MCF 10A (cell line): ENCODE measurements at regions not wholly inside any gene's neighbourhood (a gene's known extent, or its start where the extent isn't known, plus 50 kb on each side); places are given as distances from the start of the nearest gene placed in this dataset.

Experiments used
- BruUV-seq: library from RNA; stranded (reverse); fragments of 400-500 nt; replicated peaks from 2 replicates; lab custom pipeline; 2021; lab: Mats Ljungman, UMichigan
- CTCF ChIA-PET: fragments of 300-600 bp; sonication (Branson Sonifier 250); formaldehyde crosslinking; extraction: SDS; loops from one replicate; lab custom pipeline; 2021; ENCODE audit warnings: antibody characterized with exemption, inconsistent platforms; lab: Yijun Ruan, JAX
- POLR2A ChIA-PET: fragments of 300-600, 350-650 bp; sonication (Branson Sonifier 250); formaldehyde crosslinking; extraction: SDS; loops from one replicate; lab custom pipeline; 2020; ENCODE audit warnings: antibody characterized with exemption, inconsistent platforms; lab: Yijun Ruan, JAX
- DNase-seq: peaks from one replicate; pipeline ENCODE4 v3.0.0-alpha.2; 2018; ENCODE audit not compliant: unreplicated experiment
- H3K27ac Mint-ChIP-seq: one replicate; pipeline ENCODE4 v1.8.0; 2022; ENCODE audit warnings: mild to moderate bottlenecking, low read depth, mixed read lengths; ENCODE audit not compliant: unreplicated experiment
- H3K27me3 Mint-ChIP-seq: one replicate; pipeline ENCODE4 v1.8.0; 2022; ENCODE audit warnings: mixed read lengths; ENCODE audit not compliant: insufficient read depth, unreplicated experiment
- H3K36me3 Mint-ChIP-seq: one replicate; pipeline ENCODE4 v1.8.0; 2022; ENCODE audit warnings: mild to moderate bottlenecking, moderate library complexity, mixed read lengths; ENCODE audit not compliant: insufficient read depth, unreplicated experiment
- H3K4me1 Mint-ChIP-seq: one replicate; pipeline ENCODE4 v1.8.0; 2022; ENCODE audit warnings: mixed read lengths; ENCODE audit not compliant: insufficient read depth, unreplicated experiment
- H3K4me3 Mint-ChIP-seq: one replicate; pipeline ENCODE4 v1.8.0; 2022; ENCODE audit warnings: mild to moderate bottlenecking, moderate library complexity, mixed read lengths; ENCODE audit not compliant: unreplicated experiment
- H3K9me3 Mint-ChIP-seq: one replicate; pipeline ENCODE4 v1.8.0; 2022; ENCODE audit warnings: mixed read lengths; ENCODE audit not compliant: unreplicated experiment
- CTCF ChIP-seq: fragments of 200-600 bp; IDR thresholded peaks from one replicate; pipeline ENCODE4 v1.8.0; 2022; ENCODE audit warnings: antibody characterized with exemption, mild to moderate bottlenecking; ENCODE audit not compliant: unreplicated experiment
- intact Hi-C: fragments of 100-400 bp; cut with micrococcal nuclease; formaldehyde crosslinking; loops from 2 replicates; pipeline ENCODE4 v1.14.1; 2022

- intact Hi-C loops = no loop called here
- Mint-ChIP-seq H3K4me3 (no peak overlapping the region), H3K36me3 (no peaks in the 10 kb centered on the region), H3K9me3 (no peaks in the 10 kb centered on the region), H3K27me3 (peaks cover 10% of the 10 kb centered on the region), H3K4me1 (no peaks in the 10 kb centered on the region), H3K27ac (no peak overlapping the region)
- no peak for TF ChIP-seq CTCF
- DNase-seq = no peak
- ChIA-PET CTCF (interaction anchor here (0.5 kb wide), 1 partner anchor 10 kb away, joined by 3 read pairs; no protein-coding TSS in a partner anchor), POLR2A (no interaction called here)
- BruUV-seq = no TSS peak
Observed at GRCh38 chr13:60893801-60894200, 496.8 kb downstream of the TDRD3 start.

DNA sequence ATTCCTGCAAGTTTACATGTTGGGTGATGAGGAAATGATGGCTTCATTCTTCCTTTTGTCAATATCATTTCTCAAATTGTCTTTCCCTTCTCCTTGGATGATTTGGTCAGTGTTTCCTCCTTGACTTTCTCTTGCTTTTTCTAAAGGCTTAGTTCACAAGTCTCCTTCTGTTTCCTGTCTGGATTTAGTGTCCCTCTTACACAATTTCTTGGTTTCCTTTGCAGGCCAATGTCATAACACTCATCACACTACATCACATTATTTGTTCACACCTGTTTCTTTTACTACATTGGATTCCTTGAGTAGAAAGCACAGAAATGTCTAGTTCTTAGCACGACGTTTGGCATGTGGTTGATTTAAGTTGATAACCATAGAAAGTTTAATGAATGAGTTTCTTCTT is 490.7 kb downstream of the TDRD3 start:
- intact Hi-C loops = no loop called here
- ChIA-PET CTCF (no interaction called here), POLR2A (no interaction called here)
- peak; percentile 20 for DNase-seq
- Mint-ChIP-seq H3K9me3 (no peaks in the 10 kb centered on the region), H3K27ac (no peak overlapping the region), H3K27me3 (no peaks in the 10 kb centered on the region), H3K4me3 (no peak overlapping the region), H3K4me1 (no peaks in the 10 kb centered on the region), H3K36me3 (no peaks in the 10 kb centered on the region)
- no peak for TF ChIP-seq CTCF
- no TSS peak for BruUV-seq

- BruUV-seq = no TSS peak
- TF ChIP-seq CTCF = no peak
- Mint-ChIP-seq H3K9me3 (no peaks in the 10 kb centered on the region), H3K27me3 (no peaks in the 10 kb centered on the region), H3K4me3 (no peak overlapping the region), H3K4me1 (no peaks in the 10 kb centered on the region), H3K36me3 (no peaks in the 10 kb centered on the region), H3K27ac (no peak overlapping the region)
- CTCF ChIA-PET = no interaction called here
- intact Hi-C loops = no loop called here
- POLR2A ChIA-PET = no interaction called here
- no peak for DNase-seq
Observed at GRCh38 chr13:60881507-60881906, 484.5 kb downstream of the TDRD3 start.

DNA sequence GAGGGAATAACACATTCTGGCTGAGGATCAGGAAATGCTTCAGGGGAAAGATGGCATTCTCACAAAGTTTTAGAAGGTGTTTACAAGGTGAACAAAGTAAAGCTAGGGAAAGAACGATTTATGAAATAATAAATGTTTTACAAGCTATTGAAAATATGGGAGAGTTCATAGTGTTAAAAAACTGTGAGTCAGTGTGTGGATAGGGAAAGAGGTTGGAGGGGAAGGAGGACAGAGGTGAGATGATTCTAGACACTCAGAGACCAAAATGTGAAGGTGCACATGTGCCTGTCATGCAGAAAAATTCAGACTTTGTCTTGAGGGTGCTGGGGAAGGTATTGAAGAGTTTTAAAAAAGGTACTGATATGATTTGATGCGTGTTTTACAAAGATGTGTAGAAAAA is 476.1 kb downstream of the TDRD3 start:
- BruUV-seq = no TSS peak
- H3K9me3 Mint-ChIP-seq = no peaks in the 10 kb centered on the region
- intact Hi-C loops = no loop called here
- DNase-seq = no peak
- H3K4me3 Mint-ChIP-seq = no peak overlapping the region
- CTCF ChIA-PET = no interaction called here
- no peaks in the 10 kb centered on the region for H3K27me3 Mint-ChIP-seq
- POLR2A ChIA-PET = interaction anchor here (0.6 to 0.7 kb wide), 2 partner anchors 156 to 1819 kb away, joined by 3 to 4 read pairs; no protein-coding TSS in a partner anchor
- TF ChIP-seq CTCF = no peak
- H3K36me3 Mint-ChIP-seq = no peaks in the 10 kb centered on the region
- no peak overlapping the region for H3K27ac Mint-ChIP-seq
- H3K4me1 Mint-ChIP-seq = peaks cover 6% of the 10 kb centered on the region
